H1 (cell line): ENCODE measurements at regions not wholly inside any gene's neighbourhood (a gene's known extent, or its start where the extent isn't known, plus 50 kb on each side); places are given as distances from the start of the nearest gene placed in this dataset.

Experiments used
- ASH2L ChIP-seq: fragments of 200-600, 300-600 bp; sonication (generic); IDR thresholded peaks from one replicate; pipeline ENCODE4 v1.7.1; 2017; ENCODE audit warnings: low read length
- BCL11A ChIP-seq, 2 experiments: IDR thresholded peaks; one replicate each; pipeline ENCODE4 v1.6.1; 2011; ENCODE audit warnings: low read depth in 2 of 2, low read length in 2 of 2, mild to moderate bottlenecking in 2 of 2
- CHD2 ChIP-seq: IDR thresholded peaks from 2 replicates; pipeline ENCODE4 v1.6.1; 2012; ENCODE audit warnings: low read length, improper control_type of control experiment
- FOSL1 ChIP-seq: IDR thresholded peaks from 2 replicates; pipeline ENCODE4 v1.6.1; 2011; ENCODE audit warnings: mild to moderate bottlenecking, low read depth, low read length, moderate library complexity; ENCODE audit not compliant: insufficient read depth
- POLR2A ChIP-seq, 2 experiments: IDR thresholded peaks; 1 replicate in 1 of 2; 2 replicates in 1 of 2; pipeline ENCODE4 v1.6.1; 2011; ENCODE audit warnings: low read depth in 2 of 2, low read length in 2 of 2, mild to moderate bottlenecking in 2 of 2; ENCODE audit errors: control extremely low read depth in 1 of 2
- RAD21 ChIP-seq, 2 experiments: IDR thresholded peaks in 1 of 2; conservative IDR thresholded peaks in 1 of 2; 2 replicates each; pipeline ENCODE4 v1.6.1; 2011; ENCODE audit warnings: low read depth in 2 of 2, low read length in 2 of 2, improper control_type of control experiment in 1 of 2, inconsistent platforms in 1 of 2, mild to moderate bottlenecking in 1 of 2, moderate library complexity in 1 of 2
- SIRT6 ChIP-seq: IDR thresholded peaks from one replicate; pipeline ENCODE4 v1.7.1; 2012; ENCODE audit warnings: low read length, inconsistent platforms
- ZNF274 ChIP-seq: IDR thresholded peaks from 2 replicates; pipeline ENCODE4 v1.7.0; 2012; ENCODE audit warnings: low read length, borderline replicate concordance; ENCODE audit errors: extremely low read depth
- TF ChIP-seq, protein P1 (sequence below): IDR thresholded peaks from 2 replicates; pipeline ENCODE4 v1.6.1; 2012; ENCODE audit warnings: inconsistent platforms

DNA sequence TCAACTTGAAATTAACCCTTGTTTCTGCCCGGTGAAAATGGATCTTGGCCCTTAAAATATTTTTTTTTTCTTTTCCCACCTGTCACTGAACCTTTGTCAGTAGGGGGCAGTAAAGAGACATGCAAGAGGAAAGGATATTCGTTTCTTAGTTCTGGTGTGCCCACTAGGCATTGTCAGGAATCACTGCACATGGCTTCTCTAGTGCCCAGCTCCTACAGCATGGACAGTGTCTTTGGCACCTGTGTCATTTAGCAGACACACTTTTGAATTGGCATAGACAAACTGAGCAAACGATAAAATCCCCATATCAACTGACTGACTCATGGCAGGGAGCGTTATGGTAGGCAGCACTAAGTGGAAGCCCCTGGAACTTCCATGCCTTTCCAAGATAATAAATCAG, 1048.1 kb downstream of the BRINP3 start (continued):
- no peak for TF ChIP-seq FOSL1
- TF ChIP-seq SIRT6, result no peak
- no peak for TF ChIP-seq ZNF274
- no peak for TF ChIP-seq ASH2L
- TF ChIP-seq, protein P1, sequence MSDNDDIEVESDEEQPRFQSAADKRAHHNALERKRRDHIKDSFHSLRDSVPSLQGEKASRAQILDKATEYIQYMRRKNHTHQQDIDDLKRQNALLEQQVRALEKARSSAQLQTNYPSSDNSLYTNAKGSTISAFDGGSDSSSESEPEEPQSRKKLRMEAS, result no peak
- TF ChIP-seq RAD21 (IDR thresholded peaks at IDR 0.05 in 1 of 2, conservative IDR thresholded peaks at IDR 0.05 in 1 of 2; ENCODE audit: low read depth in 2 of 2, low read length in 2 of 2), result peak; percentile 82
- TF ChIP-seq POLR2A (IDR thresholded peaks at IDR 0.05; ENCODE audit: control extremely low read depth in 1 of 2, low read depth in 2 of 2, low read length in 2 of 2), result no peak
- no peak for TF ChIP-seq CHD2
- TF ChIP-seq BCL11A (IDR thresholded peaks at IDR 0.05; ENCODE audit: low read depth in 2 of 2, low read length in 2 of 2), result no peak
